OCI-LY7 (cell line): ENCODE measurements at regions not wholly inside any gene's neighbourhood (a gene's known extent, or its start where the extent isn't known, plus 50 kb on each side); places are given as distances from the start of the nearest gene placed in this dataset.

ENCODE experiments used
- EZH2phosphoT487 ChIP-seq: fragments of 200-600 bp; sonication (generic); IDR thresholded peaks from 2 replicates; pipeline ENCODE4 v1.6.1; 2018; ENCODE audit warnings: low read depth, borderline replicate concordance, mild to moderate bottlenecking, mixed run types, antibody characterized with exemption, low read length, moderate library complexity, mixed read lengths
- TF ChIP-seq, protein P1 (sequence below): fragments of 200-600 bp; sonication (generic); conservative IDR thresholded peaks from 2 replicates; pipeline ENCODE4 v1.5.1; 2014; ENCODE audit warnings: mild to moderate bottlenecking, antibody characterized with exemption, low read length, moderate library complexity, mixed read lengths

DNA sequence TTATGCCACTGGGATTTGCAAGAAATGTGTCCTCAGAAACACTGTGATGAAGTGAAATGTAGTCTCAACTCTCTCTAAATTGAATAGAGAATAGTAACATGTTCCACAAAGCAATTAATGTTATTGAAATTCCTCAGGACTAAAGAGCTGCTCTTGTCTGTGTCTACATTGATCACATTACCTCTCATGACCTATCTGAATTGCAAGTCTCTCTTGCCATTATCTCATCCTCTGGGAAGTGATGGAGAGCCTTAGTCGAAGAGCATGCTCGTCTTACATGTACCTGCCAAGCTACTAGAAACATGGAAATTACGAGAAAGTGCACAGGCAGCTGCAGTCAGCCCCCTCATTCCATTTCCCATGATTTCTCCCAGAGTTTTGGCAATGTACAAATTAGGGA is 561.1 kb upstream of the ZNF804A start:
- TF ChIP-seq, protein P1, sequence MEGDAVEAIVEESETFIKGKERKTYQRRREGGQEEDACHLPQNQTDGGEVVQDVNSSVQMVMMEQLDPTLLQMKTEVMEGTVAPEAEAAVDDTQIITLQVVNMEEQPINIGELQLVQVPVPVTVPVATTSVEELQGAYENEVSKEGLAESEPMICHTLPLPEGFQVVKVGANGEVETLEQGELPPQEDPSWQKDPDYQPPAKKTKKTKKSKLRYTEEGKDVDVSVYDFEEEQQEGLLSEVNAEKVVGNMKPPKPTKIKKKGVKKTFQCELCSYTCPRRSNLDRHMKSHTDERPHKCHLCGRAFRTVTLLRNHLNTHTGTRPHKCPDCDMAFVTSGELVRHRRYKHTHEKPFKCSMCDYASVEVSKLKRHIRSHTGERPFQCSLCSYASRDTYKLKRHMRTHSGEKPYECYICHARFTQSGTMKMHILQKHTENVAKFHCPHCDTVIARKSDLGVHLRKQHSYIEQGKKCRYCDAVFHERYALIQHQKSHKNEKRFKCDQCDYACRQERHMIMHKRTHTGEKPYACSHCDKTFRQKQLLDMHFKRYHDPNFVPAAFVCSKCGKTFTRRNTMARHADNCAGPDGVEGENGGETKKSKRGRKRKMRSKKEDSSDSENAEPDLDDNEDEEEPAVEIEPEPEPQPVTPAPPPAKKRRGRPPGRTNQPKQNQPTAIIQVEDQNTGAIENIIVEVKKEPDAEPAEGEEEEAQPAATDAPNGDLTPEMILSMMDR = no peak
- no peak for TF ChIP-seq EZH2phosphoT487
